ENCODE measurements at regions not wholly inside any gene's neighbourhood (a gene's known extent, or its start where the extent isn't known, plus 50 kb on each side); places are given as distances from the start of the nearest gene placed in this dataset.
"Not testable (repeated sequence)": the region's sequence is repeated elsewhere in the genome, so short reads cannot be mapped to it uniquely, and the experiment has no call there.

DNA sequence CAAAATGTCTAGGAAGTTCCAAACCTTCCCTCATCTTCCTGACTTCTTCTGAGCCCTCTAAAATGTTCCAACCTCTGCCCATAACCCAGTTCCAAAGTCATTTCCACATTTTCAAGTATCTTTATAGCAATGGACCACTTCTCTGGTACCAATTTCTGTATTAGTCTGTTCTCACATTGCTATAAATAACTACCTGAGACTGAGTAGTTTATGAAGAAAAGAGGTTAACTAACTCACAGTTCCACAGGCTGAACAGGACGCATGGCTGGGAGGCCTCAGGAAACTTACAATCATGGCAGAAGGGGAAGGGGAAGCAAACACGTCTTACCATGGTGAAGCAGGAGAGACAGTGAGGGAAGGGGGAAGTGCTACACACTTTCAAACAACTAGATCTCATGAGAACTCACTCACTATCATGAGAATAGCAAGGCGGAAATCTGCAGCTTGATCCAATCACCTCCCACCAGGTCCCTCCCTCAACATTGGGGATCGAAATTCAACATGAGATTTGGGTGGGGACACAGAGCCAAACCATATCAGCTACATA, 213.2 kb upstream of the MGAT5 start:
- not testable (repeated sequence) for DNase-seq

DNA sequence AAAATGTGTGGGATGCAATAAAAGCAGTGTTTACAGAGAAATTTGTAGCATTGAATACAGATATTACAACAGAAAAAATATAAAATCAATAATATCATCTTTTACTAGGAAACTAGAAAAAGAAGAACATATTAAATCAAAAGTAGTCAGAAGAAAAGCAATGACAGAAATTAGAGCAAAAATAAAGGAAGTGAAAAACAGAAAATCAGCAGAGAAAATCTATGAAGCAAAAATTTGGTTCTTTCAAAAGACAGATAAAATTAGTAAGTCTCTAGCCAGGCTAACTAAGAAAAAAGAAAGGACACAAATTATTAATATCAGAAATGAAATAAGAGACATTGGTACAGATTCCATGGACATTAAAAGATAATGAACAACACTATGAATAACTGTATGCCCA, 212.0 kb upstream of the MGAT5 start:
- DNase-seq = no peak

DNA sequence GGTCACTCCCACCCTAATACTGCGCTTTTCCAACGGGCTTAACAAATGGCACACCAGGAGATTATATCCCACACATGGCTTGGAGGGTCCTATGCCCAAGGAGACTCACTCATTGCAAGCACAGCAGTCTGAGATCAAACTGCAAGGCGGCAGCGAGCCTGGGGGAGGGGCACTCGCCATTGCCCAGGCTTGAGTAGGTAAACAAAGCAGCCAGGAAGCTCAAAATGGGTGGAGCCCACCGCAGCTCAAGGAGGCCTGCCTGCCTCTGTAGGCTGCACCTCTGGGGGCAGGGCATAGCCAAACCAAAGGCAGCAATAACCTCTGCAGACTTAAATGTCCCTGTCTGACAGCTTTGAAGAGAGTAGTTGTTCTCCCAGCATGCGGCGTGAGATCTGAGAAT, 210.8 kb upstream of the MGAT5 start:
- DNase-seq = not testable (repeated sequence)

DNA sequence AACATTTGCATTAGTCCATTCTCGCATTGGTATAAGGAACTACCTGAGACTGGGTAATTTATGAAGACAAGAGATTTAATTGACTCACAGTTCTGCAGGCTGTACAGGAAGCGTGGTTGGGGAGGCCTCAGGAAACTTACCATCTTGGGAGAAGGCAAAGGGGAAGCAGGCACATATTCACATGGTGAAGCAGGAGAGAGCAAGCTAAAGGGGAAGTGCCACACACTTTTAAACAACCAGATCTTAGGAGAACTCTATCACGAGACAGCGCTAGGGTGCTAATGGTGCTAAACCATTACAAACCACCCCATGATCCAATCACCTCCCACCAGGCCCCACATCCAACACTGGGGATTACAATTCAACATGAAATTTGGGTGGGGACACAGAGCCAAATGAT, 201.7 kb upstream of the MGAT5 start:
- DNase-seq = no peak

DNA sequence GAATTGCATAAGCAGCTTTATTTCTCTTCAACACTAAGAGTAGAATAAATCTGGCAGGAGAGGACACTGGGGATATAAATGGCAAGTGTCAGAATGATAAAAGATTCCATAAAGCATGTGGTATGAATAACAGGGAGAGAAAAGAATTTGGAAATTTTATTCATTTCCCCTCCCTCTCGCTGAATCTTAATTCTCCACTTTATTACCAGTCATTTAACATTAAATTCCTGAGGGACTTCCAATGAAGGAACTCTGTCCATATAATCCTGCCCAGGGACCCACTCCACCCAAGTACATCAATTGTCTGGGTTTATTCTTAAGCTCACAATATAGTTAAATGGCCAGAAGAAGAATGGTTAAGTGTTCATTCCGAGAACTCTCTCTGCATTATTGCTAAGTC, 197.7 kb upstream of the MGAT5 start:
- no peak for DNase-seq

DNA sequence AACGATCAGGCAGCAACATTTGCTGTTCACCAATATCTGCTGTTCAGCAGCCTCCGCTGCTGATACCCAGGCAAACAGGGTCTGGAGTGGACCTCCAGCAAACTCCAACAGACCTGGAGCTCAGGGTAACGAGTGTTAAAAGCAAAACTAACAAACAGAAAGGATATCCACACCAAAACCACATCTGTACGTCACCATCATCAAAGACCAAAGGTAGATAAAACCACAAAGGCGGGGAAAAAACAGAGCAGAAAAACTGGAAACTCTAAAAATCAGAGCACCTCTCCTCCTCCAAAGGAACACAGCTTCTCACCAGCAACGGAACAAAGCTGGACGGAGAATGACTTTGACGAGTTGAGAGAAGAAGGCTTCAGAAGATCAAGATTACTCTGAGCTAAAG, 192.8 kb upstream of the MGAT5 start:
- not testable (repeated sequence) for DNase-seq

DNA sequence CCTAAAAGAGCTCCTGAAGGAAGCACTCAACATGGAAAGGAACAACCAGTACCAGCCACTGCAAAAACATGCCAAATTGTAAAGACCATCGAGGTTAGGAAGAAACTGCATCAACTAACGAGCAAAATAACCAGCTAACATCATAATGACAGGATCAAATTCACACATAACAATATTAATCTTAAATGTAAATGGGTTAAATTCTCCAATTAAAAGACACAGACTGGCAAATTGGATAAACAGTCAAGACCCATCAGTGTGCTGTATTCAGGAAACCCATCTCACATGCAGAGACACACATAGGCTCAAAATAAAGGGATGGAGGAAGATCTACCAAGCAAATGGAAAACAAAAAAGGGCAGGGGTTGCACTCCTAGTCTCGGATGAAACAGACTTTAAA, 191.6 kb upstream of the MGAT5 start:
- DNase-seq = not testable (repeated sequence)

DNA sequence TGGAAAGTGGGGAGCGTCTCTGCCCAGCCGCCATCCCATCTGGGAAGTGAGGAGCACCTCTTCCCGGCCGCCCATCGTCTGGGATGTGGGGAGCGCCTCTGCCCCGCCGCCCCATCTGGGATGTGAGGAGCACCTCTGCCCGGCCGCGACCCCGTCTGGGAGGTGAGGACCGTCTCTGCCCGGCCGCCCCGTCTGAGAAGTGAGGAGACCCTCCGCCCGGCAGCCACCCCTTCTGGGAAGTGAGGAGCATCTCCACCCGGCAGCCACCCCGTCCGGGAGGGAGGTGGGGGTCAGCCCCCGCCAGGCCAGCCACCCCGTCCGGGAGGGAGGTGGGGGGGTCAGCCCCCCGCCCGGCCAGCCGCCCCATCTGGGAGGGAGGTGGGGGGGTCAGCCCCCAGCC, 190.0 kb upstream of the MGAT5 start:
- DNase-seq = not testable (repeated sequence)

DNA sequence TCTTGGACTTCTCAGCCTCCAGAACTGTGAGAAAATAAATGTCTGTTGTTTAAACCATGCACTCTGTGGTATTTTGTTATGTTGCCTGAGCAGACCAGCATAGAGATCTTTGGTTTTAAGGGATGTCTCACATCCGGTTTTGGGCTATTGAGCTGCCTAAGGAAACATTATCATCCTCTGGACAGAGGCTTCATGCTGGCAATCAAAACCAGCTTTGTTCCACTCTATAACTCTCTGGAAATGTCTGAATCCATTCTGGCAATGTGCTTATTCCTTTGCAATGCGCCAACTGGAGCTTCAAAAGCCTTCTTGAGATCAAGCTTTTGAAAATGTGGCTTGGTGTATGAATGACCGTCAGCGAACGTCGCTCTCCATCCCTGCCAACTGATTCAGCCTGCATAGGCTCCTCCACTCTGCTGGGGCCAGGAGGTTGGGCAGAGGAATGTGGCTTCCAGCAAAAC, 183.6 kb upstream of the MGAT5 start:
- DNase-seq = no peak

DNA sequence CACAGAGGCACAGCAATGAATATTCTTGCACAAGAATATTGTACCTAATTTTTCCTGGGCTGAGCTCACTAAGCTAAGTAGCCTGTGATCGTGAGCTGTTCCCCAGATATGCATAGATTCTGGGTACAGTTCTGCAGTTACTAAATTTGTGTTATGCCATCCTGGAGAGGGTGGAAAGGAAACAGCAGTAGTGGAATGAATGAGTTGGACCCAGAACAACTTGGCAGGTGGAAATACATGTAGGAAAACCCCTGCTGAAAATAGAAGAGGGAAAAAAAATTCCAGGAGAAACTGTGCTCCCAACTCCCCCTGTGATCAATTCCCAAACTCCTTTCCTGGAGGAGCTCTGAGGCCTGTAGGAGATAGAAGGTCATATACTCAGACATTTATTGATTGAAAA, 181.5 kb upstream of the MGAT5 start:
- no peak for DNase-seq

DNA sequence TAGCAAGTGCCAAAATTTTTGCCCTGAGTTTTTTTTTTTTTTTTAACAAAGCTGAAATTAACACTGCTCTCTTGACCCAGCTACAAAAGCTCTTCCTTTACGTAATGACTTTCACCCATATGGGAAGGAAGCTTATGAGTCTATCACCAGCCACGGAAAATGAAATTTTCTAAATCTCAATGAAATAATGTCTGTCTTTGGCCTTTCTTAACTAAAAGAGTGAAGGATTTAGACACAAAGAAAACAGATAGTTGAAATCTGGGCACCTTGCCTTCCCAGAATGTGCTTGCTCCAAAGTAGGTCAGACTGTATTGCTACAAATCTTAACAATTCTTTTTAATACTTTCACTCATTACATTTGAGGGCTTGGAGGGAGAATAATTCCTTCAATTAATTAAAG, 180.8 kb upstream of the MGAT5 start:
- DNase-seq = no peak

DNA sequence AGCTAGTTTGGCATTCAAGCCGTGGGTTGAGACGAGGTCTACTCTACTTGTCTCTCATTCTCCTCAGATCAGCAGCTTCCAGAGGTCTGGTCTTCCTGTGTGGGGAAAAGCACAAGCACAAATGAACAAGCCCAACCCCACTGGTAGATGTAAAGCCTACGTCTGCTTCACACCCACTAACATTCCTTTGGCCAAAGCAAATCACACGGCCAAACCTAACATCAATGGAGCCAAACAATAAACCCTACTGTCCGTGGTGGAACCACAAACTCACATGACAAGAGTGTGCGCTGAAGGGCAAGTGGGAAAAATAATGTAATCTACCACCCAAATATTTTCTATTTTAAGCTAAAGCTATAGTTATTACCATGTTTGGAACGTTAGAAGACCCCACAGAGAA, 179.3 kb upstream of the MGAT5 start:
- no peak for DNase-seq

DNA sequence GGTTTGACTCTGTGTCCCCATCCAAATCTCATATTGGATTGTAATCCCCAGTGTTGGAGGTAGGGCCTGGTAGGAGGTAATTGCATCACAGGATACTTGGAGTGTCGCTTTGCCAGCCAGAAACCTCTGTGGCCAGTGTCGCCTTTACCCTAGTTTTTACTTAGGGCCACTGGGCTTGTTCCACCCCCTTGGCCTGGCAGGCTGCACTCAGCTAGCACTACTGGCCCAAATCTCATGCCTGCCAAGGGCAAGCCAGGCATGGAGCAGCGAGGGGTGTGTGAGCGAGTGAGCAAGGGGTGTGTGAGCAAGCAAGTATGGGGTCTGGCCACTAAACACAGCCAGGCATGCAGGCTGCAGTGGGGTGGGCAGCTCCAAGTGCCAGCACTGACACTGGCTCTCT, 178.7 kb upstream of the MGAT5 start:
- DNase-seq = no peak

DNA sequence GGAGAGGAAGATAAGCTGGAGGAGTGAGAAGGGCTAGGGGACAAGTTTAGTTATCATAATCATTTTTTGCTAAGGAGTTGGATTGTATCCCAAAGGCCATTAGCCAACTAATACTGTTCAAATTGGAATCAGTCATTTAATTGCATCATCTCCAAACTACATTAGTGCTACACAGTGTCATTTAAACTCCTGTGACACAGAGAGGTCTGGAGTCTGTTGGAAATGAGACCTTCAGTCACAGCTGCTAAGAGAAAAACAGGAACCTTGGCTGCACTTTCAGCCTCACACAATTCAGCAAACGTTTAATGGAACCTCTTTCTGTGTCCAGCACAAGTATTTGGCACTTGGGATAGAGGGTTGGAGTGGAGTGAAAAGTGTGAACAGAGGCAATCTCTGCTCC, 175.5 kb upstream of the MGAT5 start:
- DNase-seq = no peak

DNA sequence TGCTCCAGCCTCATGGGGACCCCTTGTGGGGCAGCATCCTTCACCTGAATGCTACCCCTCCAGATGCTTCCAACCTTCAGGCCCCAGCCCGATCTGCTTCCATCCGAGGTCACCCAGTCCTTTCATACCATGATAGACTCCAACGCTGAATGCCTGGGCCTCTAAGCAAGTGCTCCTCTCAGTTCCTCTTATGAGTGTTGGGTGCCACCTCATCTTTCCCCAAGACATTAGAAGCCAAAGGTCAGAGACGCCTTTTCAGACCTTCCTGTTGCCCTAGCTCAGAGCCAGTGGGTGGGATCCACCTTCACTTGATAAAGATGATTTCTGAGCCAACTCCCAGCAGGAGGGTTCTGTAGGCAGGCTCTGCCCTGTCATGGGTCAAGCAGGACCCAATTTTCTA, 174.5 kb upstream of the MGAT5 start:
- DNase-seq = no peak

DNA sequence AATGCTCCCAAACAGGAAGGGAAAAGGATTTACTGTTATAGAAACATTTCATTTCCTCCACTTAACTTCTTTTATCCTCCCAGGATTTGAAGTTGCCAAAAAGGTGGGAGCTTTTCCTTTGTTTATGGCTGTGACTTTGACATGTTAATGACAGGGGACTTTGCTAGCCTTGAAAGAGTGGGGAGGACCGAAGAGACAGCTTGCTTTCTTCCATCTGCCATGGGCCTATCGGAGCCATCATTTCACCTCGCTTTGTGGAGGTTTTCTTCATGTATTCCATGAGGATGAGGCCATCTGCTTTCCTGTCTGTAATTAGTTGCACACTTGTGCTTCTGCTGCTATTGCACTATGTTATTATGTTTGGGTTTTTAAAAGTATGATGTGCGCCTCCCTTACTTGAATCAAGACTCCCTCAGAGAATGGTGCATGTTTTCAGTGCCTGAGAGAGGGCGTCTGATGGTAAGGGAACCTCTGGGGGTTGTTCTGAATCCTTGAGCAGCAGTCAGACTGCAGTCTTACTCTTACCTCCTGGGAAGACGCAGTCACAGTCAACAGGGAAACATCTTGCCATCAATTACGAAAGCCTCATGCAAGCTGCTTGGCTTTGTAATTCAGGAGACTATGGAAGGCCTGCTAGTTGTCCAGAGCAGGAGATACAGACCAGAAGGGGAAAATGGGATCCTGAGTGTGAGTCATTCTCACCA, 173.3 kb upstream of the MGAT5 start:
- no peak for DNase-seq

DNA sequence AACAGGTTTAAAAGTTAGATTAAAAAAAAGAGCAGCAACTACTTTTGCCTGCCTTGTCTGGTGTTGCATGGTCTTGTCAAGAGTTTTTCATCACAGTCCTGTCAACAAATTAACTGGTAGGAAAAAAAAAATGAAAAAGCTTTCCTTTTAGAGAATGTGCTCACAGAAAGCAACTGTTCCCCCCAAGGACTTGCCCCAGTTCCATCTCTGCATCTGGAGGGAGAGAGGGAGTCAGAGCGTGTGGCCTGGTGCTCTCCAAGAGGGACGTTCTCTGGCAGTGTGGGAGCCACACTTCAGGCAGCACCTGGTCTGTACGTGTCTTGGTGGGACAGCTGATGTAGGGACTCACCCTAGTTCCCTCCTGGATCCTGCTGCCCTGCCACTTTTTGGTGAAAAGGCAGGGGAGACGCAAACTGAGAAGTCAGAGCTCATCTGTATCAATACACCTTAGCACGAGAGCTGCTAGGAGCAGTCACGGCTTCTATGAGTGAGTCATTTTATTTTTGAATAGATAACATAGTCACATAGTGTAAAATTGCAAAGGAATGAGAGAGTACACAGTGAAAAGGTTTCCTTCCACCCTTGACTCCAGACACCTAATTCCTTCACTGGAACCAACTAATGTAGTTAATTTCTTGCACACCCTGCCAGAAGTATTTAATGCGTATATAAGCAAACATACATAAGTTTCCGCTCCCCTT, 172.5 kb upstream of the MGAT5 start:
- no peak for DNase-seq

DNA sequence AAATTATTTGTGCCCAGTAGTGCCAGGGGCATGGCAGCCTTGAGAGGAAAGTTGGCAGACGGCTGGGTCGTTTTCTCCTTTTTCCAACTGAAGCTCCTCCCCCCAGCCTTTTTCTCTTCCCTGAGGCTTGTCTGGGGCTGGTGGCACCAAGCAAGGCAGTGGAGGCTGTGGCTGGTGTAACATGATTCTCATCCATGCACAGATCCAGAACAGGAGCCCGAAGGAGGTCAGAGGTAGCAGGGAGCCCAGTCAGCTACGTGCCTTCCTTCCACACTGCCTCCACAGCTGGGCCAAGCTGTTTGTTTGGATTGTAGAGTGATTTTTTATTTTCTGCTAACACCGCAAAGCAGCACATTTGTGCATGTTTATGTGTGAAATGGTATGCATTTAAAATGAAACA, 170.3 kb upstream of the MGAT5 start:
- no peak for DNase-seq

DNA sequence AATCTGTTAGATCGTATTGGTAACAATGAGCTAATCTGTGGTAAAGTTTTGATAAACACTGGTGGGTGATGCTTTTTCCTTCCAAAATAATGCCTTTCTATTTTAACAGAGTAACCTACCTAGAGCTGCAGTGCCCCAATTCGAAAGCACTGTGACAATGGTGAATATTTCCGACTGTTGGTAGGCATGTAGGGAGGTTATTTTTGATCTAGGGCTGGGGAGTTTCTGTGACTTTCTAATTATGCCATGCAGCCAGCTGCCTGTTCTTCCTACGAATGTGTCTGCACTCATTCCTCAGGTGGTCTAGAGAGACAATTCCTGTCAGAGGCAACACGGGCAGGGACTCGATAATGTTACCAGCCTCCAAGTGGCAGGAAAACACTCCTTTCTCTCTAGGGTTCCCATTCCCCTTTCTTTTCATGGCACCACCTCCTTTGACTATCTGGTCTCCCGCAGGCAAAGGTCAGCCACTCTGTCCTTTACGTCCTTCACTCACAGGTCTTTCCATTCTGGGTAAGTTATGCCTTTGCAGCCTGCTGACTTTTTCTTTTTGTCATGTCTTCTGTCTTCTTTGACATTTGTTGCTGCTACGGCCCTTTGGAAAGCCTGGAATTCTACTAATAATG, 167.2 kb upstream of the MGAT5 start:
- DNase-seq = no peak

DNA sequence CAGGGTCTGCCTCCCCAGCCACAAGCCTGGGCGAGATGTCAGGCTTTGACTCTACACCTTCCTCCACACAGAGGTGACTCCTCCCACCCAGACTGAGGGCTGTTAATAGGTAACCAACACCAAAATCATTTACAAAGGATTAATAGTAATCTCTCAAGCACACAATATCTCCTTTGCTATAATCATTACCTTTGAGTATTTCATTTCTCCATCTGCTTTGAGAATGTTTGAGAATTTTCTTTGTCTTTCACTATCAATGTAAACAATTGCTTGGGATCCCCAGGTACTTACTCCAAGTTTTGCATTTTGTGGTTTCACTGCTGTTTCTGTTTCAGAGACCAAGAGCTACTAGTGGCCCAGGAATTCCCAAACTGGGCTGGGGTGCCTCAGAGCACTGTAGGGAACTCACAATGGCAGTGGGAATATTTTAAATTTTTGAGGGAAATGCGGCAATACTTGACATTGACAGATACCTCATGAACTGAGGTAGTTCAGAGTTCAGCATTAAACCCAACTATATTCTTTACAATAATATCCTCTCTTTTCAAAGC, 166.4 kb upstream of the MGAT5 start:
- DNase-seq = no peak

DNA sequence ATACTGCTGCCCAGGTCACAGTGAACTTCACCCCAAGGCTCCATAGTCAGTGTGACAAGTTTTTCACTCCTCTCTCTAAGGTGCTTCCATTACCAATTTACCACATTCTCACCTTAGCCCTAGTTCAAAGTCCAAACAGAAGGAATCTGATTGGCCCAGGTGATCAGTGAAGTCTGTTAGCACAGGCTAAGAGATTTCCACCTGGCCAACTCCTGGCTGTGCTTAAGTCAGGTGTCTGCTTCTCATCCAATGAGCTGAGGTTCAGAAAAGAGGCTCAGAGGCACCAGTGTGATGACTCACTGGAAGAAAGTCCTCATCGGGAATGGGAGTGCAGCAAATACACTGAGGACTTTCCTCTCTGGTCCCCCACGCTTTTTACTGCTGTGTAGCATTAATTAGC, 164.4 kb upstream of the MGAT5 start:
- no peak for DNase-seq

DNA sequence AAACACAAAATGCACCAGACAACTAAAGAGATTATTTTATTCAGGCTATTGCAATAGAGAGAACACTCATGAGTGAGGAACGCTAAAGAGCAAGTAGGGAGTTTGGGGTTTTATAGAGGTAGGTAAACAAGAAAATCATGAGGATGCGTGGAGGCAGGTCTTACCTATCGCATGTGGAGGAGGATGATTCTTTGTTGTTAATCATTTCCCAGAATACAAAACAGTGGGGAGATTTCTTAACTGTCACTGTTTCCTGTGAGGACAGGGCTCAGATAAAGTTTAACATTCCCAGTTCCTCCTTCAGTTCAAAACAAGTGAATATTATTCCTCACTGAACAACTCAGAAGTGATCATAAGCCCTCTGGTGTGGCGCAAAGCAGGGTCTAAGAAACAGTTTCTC, 156.1 kb upstream of the MGAT5 start:
- DNase-seq = no peak

DNA sequence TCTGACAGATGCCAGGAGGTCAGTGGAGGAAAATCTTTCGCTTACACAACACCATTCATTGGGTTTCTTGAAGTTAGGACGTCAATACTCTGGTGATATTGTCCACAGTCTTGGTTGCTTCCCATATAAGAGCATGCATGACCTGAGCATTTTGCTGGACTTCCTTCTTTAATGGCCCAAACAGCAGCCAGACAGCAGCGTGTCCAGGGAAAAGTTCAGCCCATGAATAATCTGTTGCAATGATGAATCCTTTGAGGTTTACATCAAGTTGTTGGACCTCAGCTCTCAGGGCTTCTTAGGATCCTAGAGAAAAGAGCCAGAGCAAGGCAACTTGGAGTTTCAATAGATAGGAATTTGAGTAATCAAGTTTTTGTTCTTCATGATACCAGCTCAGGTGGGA, 155.6 kb upstream of the MGAT5 start:
- DNase-seq = no peak

DNA sequence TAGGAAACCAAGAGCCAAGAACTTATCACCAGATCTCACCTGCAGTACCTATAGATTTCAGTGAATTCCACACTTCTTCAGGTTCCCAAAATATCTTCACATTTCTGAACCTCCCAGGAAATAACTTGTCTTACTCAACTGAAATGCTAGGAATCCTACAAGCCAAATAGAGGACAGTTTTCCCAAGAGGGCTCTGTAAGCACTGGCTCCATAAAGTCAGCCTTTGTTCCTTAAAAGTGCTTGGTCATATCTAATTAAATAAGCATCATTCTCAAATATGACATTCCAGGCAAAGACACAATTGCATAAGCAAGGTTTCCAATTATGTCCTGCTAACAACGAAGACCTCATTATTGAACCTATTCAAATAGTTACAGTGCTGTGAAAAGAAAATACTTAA, 154.6 kb upstream of the MGAT5 start:
- DNase-seq = no peak
